SHP77 (cell line): ENCODE measurements at regions not wholly inside any gene's neighbourhood (a gene's known extent, or its start where the extent isn't known, plus 50 kb on each side); places are given as distances from the start of the nearest gene placed in this dataset.
A peak's percentile ranks its signal among the peaks of the same experiment; 100 is the strongest.

Experiments
- DNase-seq, 2 experiments: peaks; one replicate each; lab custom pipeline; 2025; lab: John Stamatoyannopoulos, UW

- no peak for DNase-seq
Measured at GRCh38 chr5:84685121-84685894, 300.6 kb upstream of the EDIL3 start.

GRCh38 chr5:84683594-84683993, 298.9 kb upstream of the EDIL3 start:
- no peak for DNase-seq

GRCh38 chr5:84682531-84682930, 297.9 kb upstream of the EDIL3 start:
- DNase-seq, result no peak

- no peak for DNase-seq
Measured at GRCh38 chr5:84680908-84681307, 296.2 kb upstream of the EDIL3 start.

- DNase-seq, result no peak
Measured at GRCh38 chr5:84673785-84674184, 289.1 kb upstream of the EDIL3 start.

GRCh38 chr5:84667576-84667975, 282.9 kb upstream of the EDIL3 start:
- DNase-seq, result no peak

GRCh38 chr5:84650429-84650828, 265.7 kb upstream of the EDIL3 start:
- no peak for DNase-seq

GRCh38 chr5:84647581-84647980, 262.9 kb upstream of the EDIL3 start:
- no peak for DNase-seq

- DNase-seq, result no peak
Measured at GRCh38 chr5:84642795-84643194, 258.1 kb upstream of the EDIL3 start.

GRCh38 chr5:84642324-84642723, 257.6 kb upstream of the EDIL3 start:
- DNase-seq, result no peak

- no peak for DNase-seq
Measured at GRCh38 chr5:84637662-84638375, 253.1 kb upstream of the EDIL3 start.

- DNase-seq, result no peak
Measured at GRCh38 chr5:84635235-84636055, 250.8 kb upstream of the EDIL3 start.

- DNase-seq, result peak in 1 of 2 experiments; percentile 32
Measured at GRCh38 chr5:84634256-84634655, 249.6 kb upstream of the EDIL3 start.

GRCh38 chr5:84632418-84632817, 247.7 kb upstream of the EDIL3 start:
- DNase-seq, result no peak

GRCh38 chr5:84628918-84629317, 244.2 kb upstream of the EDIL3 start:
- DNase-seq, result no peak

- DNase-seq, result no peak
Measured at GRCh38 chr5:84623019-84623418, 238.3 kb upstream of the EDIL3 start.

GRCh38 chr5:84622461-84622860, 237.8 kb upstream of the EDIL3 start:
- DNase-seq, result no peak

- DNase-seq, result no peak
Measured at GRCh38 chr5:84618262-84618661, 233.6 kb upstream of the EDIL3 start.

- DNase-seq, result no peak
Measured at GRCh38 chr5:84614906-84615305, 230.2 kb upstream of the EDIL3 start.

GRCh38 chr5:84606784-84607183, 222.1 kb upstream of the EDIL3 start:
- no peak for DNase-seq

GRCh38 chr5:84605241-84605640, 220.6 kb upstream of the EDIL3 start:
- DNase-seq, result no peak

- DNase-seq, result no peak
Measured at GRCh38 chr5:84603568-84604185, 219.0 kb upstream of the EDIL3 start.
